Neutrophil (primary cell): ENCODE measurements at regions not wholly inside any gene's neighbourhood (a gene's known extent, or its start where the extent isn't known, plus 50 kb on each side); places are given as distances from the start of the nearest gene placed in this dataset.

ENCODE experiments used
- H3K27ac ChIP-seq: fragments of 200-600 bp; sonication (generic); 2 replicates; pipeline ENCODE4 v1.5.1; 2016; ENCODE audit warnings: mild to moderate bottlenecking, moderate library complexity
- H3K27me3 ChIP-seq: fragments of 200-600 bp; sonication (generic); 2 replicates; pipeline ENCODE4 v1.6.0; 2016; ENCODE audit warnings: mild to moderate bottlenecking
- H3K36me3 ChIP-seq: fragments of 200-600 bp; sonication (generic); 2 replicates; pipeline ENCODE4 v1.5.1; 2017
- H3K4me1 ChIP-seq, 2 experiments: fragments of 200-600 bp in 1 of 2; sonication (generic) in 1 of 2; 1 replicate in 1 of 2; 2 replicates in 1 of 2; pipeline versions ENCODE4 v1.5.1 to v1.6.1; 2013 to 2016; ENCODE audit warnings: low read depth in 1 of 2, low read length in 1 of 2, mild to moderate bottlenecking in 1 of 2, moderate library complexity in 1 of 2; ENCODE audit not compliant: control insufficient read depth in 1 of 2, insufficient read depth in 1 of 2
- H3K4me3 ChIP-seq, 2 experiments: fragments of 200-600 bp in 1 of 2; sonication (generic) in 1 of 2; 1 replicate in 1 of 2; 2 replicates in 1 of 2; pipeline ENCODE4 v1.5.1; 2013 to 2016; ENCODE audit warnings: low read depth in 1 of 2, low read length in 1 of 2, mild to moderate bottlenecking in 1 of 2, moderate library complexity in 1 of 2
- H3K9me3 ChIP-seq: fragments of 200-600 bp; sonication (generic); 2 replicates; pipeline ENCODE4 v1.5.1; 2016
- TF ChIP-seq, protein P1 (sequence below): fragments of 200-600 bp; sonication (generic); IDR thresholded peaks from 2 replicates; pipeline ENCODE4 v1.5.1; 2016; ENCODE audit warnings: antibody characterized with exemption

DNA sequence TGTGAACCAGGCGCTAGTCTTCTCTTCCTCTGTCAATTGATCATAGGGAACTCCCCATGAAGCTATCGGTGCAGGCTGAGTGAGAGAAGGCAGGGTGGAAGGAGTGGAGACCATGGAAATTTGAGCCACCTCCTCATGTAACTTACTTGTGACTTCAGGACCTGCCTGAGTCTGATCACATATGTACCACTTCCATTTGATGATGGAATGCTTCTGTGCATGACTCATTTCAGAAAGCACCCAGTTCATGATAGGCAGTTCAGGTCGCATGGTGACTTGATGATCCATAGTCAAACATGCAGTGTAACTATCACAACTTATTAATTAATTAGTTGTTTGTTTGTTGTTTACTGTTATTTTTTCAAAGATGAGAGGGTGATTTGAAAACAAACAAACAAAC, 1296.7 kb downstream of the SUCLG1 start:
- TF ChIP-seq, protein P1, sequence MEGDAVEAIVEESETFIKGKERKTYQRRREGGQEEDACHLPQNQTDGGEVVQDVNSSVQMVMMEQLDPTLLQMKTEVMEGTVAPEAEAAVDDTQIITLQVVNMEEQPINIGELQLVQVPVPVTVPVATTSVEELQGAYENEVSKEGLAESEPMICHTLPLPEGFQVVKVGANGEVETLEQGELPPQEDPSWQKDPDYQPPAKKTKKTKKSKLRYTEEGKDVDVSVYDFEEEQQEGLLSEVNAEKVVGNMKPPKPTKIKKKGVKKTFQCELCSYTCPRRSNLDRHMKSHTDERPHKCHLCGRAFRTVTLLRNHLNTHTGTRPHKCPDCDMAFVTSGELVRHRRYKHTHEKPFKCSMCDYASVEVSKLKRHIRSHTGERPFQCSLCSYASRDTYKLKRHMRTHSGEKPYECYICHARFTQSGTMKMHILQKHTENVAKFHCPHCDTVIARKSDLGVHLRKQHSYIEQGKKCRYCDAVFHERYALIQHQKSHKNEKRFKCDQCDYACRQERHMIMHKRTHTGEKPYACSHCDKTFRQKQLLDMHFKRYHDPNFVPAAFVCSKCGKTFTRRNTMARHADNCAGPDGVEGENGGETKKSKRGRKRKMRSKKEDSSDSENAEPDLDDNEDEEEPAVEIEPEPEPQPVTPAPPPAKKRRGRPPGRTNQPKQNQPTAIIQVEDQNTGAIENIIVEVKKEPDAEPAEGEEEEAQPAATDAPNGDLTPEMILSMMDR = no peak
- Histone ChIP-seq H3K27ac (no peak overlapping the region), H3K36me3 (no peaks in the 10 kb centered on the region), H3K27me3 (no peaks in the 10 kb centered on the region), H3K9me3 (no peaks in the 10 kb centered on the region), H3K4me1 (no peaks in the 10 kb centered on the region), H3K4me3 (no peak overlapping the region)

DNA sequence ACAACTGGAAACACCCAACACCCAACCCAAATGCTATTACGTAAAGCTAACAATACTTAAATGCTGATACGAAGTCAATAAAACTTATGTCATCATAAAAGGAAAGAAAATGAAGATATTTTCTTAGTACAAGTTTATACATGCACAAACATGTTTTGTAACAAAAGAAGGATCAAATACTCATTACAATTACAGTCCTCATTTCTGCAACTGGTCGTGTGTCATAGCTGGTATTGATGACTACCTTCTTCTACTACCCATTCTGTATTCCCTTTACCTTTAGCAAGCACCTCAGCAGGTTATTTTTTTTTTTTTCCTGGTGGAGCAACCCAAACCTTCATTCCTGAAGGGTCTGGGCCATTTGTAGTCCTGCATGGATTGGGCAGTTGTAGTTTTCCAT, 1298.5 kb downstream of the SUCLG1 start:
- TF ChIP-seq, protein P1 = no peak
- no peaks in the 10 kb centered on the region for H3K4me1 ChIP-seq
- H3K27ac ChIP-seq = no peak overlapping the region
- H3K36me3 ChIP-seq = no peaks in the 10 kb centered on the region
- H3K27me3 ChIP-seq = no peaks in the 10 kb centered on the region
- H3K4me3 ChIP-seq = no peak overlapping the region
- no peaks in the 10 kb centered on the region for H3K9me3 ChIP-seq

DNA sequence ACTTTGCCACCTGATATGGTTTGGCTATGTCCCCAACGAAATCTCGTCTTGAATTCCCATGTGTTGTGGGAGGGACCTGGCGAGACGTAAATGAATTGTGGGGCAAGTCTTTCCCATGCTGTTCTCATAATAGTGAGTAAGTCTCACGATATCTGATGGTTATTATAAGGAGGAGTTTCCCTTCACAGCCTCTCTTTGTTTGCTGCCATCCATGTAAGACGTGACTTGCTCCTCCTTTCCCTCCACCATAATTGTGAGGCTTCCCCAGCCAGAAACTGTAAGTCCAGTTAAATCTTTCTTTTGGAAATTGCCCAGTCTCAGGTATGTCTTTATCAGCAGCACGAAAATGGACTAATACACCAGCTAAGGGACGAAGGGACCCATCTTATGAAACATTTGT, 1303.3 kb downstream of the SUCLG1 start:
- TF ChIP-seq, protein P1 = no peak
- H3K4me3 ChIP-seq = no peak overlapping the region

GRCh38 chr2:83143946-83144345, 1315.1 kb downstream of the SUCLG1 start:
- TF ChIP-seq, protein P1 = no peak
- no peaks in the 10 kb centered on the region for H3K9me3 ChIP-seq
- no peaks in the 10 kb centered on the region for H3K4me1 ChIP-seq
- H3K4me3 ChIP-seq = no peak overlapping the region
- H3K27me3 ChIP-seq = no peaks in the 10 kb centered on the region
- no peaks in the 10 kb centered on the region for H3K36me3 ChIP-seq
- no peak overlapping the region for H3K27ac ChIP-seq

More for the DNA sequence above, 1303.3 kb downstream of the SUCLG1 start:
- Histone ChIP-seq H3K27ac (no peak overlapping the region), H3K36me3 (no peaks in the 10 kb centered on the region), H3K9me3 (no peaks in the 10 kb centered on the region), H3K4me1 (no peaks in the 10 kb centered on the region), H3K27me3 (no peaks in the 10 kb centered on the region)

- TF ChIP-seq, protein P1 = no peak
- Histone ChIP-seq H3K4me1 (no peaks in the 10 kb centered on the region), H3K27me3 (no peaks in the 10 kb centered on the region), H3K9me3 (no peaks in the 10 kb centered on the region), H3K4me3 (no peak overlapping the region), H3K36me3 (no peaks in the 10 kb centered on the region), H3K27ac (no peak overlapping the region)
Observed at GRCh38 chr2:83142934-83143333, 1316.1 kb downstream of the SUCLG1 start.

DNA sequence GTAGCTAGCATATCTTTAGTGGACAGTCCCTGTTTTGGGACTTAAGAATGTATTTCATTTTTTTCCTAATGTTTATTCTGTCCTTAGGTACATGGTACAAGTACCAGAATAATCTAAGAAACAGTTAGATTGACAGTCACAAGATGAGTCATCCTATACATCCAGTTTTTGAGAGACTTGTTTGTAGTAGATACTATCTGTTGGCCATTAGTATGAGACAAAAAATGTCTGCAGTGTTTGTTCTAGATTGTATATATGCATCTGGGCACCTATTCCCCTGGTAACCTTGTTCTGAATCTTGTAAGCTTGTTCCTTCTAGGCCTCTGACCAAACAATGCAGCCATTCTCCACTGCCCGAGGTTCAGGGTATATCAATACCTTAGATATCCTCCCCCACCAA, 1343.5 kb downstream of the SUCLG1 start:
- TF ChIP-seq, protein P1 = no peak
- Histone ChIP-seq H3K27me3 (no peaks in the 10 kb centered on the region), H3K36me3 (no peaks in the 10 kb centered on the region), H3K4me1 (no peaks in the 10 kb centered on the region), H3K4me3 (no peak overlapping the region), H3K9me3 (no peaks in the 10 kb centered on the region), H3K27ac (no peak overlapping the region)
